Stomach (tissue), 4 donors: ENCODE measurements at regions not wholly inside any gene's neighbourhood (a gene's known extent, or its start where the extent isn't known, plus 50 kb on each side); places are given as distances from the start of the nearest gene placed in this dataset.

ENCODE experiments used
- EP300 ChIP-seq: sonication (generic); formaldehyde crosslinking; IDR thresholded peaks from one replicate; pipeline ENCODE4 v1.6.1; 2017; ENCODE audit warnings: antibody characterized with exemption
- POLR2A ChIP-seq, 4 donors: fragments of 450-650 bp; IDR thresholded peaks; one replicate each; pipeline ENCODE4 v1.6.1; 2016; ENCODE audit warnings: antibody characterized with exemption in 4 of 4, control low read depth in 2 of 4, mild to moderate bottlenecking in 1 of 4, moderate library complexity in 1 of 4
- POLR2AphosphoS5 ChIP-seq, 3 donors: sonication (generic); formaldehyde crosslinking; IDR thresholded peaks; one replicate each; pipeline ENCODE4 v1.6.1; 2016; ENCODE audit warnings: antibody characterized with exemption in 3 of 3
- TF ChIP-seq, protein P1 (sequence below), 7 experiments: fragments of 450-650 bp in 4 of 7; fragments of 200-600 bp in 3 of 7; sonication (generic) in 3 of 7; IDR thresholded peaks; one replicate each; pipeline ENCODE4 v1.5.1; 2016 to 2019; ENCODE audit warnings: antibody characterized with exemption in 7 of 7, control low read depth in 2 of 7, mild to moderate bottlenecking in 1 of 7

DNA sequence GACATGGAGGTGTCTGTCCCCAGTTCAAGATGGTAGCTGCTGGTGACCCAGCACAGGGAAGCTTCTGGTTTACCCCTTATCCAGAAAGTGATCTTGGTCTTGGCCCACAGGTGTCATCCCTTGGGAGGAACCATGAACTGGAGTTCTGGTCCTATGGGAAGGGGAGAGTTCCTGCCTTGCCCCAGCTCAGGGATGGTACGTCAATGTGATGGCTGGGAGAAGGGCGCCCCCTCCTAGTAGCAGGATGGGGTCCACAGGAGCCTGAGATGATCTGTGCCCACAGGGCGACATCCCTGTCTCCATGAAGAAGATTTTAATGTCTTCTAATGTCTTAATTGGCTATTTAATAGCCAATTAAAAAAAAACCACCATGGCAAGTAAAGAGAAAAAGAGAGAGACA lies 249.8 kb downstream of the SIPA1L2 start:
- TF ChIP-seq, protein P1, sequence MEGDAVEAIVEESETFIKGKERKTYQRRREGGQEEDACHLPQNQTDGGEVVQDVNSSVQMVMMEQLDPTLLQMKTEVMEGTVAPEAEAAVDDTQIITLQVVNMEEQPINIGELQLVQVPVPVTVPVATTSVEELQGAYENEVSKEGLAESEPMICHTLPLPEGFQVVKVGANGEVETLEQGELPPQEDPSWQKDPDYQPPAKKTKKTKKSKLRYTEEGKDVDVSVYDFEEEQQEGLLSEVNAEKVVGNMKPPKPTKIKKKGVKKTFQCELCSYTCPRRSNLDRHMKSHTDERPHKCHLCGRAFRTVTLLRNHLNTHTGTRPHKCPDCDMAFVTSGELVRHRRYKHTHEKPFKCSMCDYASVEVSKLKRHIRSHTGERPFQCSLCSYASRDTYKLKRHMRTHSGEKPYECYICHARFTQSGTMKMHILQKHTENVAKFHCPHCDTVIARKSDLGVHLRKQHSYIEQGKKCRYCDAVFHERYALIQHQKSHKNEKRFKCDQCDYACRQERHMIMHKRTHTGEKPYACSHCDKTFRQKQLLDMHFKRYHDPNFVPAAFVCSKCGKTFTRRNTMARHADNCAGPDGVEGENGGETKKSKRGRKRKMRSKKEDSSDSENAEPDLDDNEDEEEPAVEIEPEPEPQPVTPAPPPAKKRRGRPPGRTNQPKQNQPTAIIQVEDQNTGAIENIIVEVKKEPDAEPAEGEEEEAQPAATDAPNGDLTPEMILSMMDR (IDR thresholded peaks at IDR 0.05), result no peak
- TF ChIP-seq POLR2A (IDR thresholded peaks at IDR 0.05) (no peak), EP300 (no peak), POLR2AphosphoS5 (IDR thresholded peaks at IDR 0.05) (no peak)
